ENCODE measurements at regions not wholly inside any gene's neighbourhood (a gene's known extent, or its start where the extent isn't known, plus 50 kb on each side); places are given as distances from the start of the nearest gene placed in this dataset.
A peak's percentile ranks its signal among the peaks of the same experiment; 100 is the strongest.

GRCh38 chr13:106621833-106622232, 53.9 kb upstream of the ARGLU1 start:
- H3K9me3 ChIP-seq (ENCODE audit: insufficient read depth, low read length): no peaks in the 10 kb centered on the region
- H2AFZ ChIP-seq (ENCODE audit: low read depth, low read length, severe bottlenecking): no peak overlapping the region
- H3F3A ChIP-seq (ENCODE audit: insufficient read depth): no peaks in the 10 kb centered on the region
- H3K9ac ChIP-seq (ENCODE audit: low read length): no peak overlapping the region
- H3K4me3 ChIP-seq (ENCODE audit: insufficient read depth, low read length, poor library complexity, severe bottlenecking): no peak overlapping the region
- no peaks in the 10 kb centered on the region for H3K9me2 ChIP-seq (replicated peaks; ENCODE audit: insufficient read depth, low read length)
- H3K79me2 ChIP-seq (ENCODE audit: insufficient read depth, low read length): no peaks in the 10 kb centered on the region
- no peak overlapping the region for H3K4me2 ChIP-seq (ENCODE audit: low read depth, low read length, poor library complexity, severe bottlenecking)
- H3K36me3 ChIP-seq (ENCODE audit: low read length): no peaks in the 10 kb centered on the region
- TF ChIP-seq EZH2phosphoT487 (conservative IDR thresholded peaks at IDR 0.05; ENCODE audit: low read length): no peak
- TF ChIP-seq CTCF (IDR thresholded peaks at IDR 0.05; ENCODE audit: insufficient read depth, low read length, poor library complexity, severe bottlenecking): no peak
- H3K27ac ChIP-seq (ENCODE audit: low read depth, low read length): no peak overlapping the region
- no peaks in the 10 kb centered on the region for H4K20me1 ChIP-seq (ENCODE audit: low read depth, low read length)
- no peaks in the 10 kb centered on the region for H3K27me3 ChIP-seq (ENCODE audit: low read length)

- Histone ChIP-seq H3K27ac (ENCODE audit: low read depth, low read length) (no peak overlapping the region), H3K9ac (ENCODE audit: low read length) (no peak overlapping the region), H3K27me3 (ENCODE audit: low read length) (no peaks in the 10 kb centered on the region), H3K9me2 (replicated peaks; ENCODE audit: insufficient read depth, low read length) (no peaks in the 10 kb centered on the region), H3K79me2 (ENCODE audit: insufficient read depth, low read length) (no peaks in the 10 kb centered on the region), H3K4me2 (ENCODE audit: low read depth, low read length, poor library complexity, severe bottlenecking) (no peak overlapping the region), H3K4me3 (ENCODE audit: insufficient read depth, low read length, poor library complexity, severe bottlenecking) (no peak overlapping the region), H3K36me3 (ENCODE audit: low read length) (no peaks in the 10 kb centered on the region), H3K9me3 (ENCODE audit: insufficient read depth, low read length) (no peaks in the 10 kb centered on the region), H3F3A (ENCODE audit: insufficient read depth) (no peaks in the 10 kb centered on the region), H2AFZ (ENCODE audit: low read depth, low read length, severe bottlenecking) (no peak overlapping the region), H4K20me1 (ENCODE audit: low read depth, low read length) (no peaks in the 10 kb centered on the region)
- no peak for TF ChIP-seq EZH2phosphoT487 (conservative IDR thresholded peaks at IDR 0.05; ENCODE audit: low read length)
- TF ChIP-seq CTCF (IDR thresholded peaks at IDR 0.05; ENCODE audit: insufficient read depth, low read length, poor library complexity, severe bottlenecking): peak; percentile 69
Measured at GRCh38 chr13:106619688-106620555, 52.0 kb upstream of the ARGLU1 start.

Measured in SU-DHL-6 (cell line).